ENCODE measurements at regions not wholly inside any gene's neighbourhood (a gene's known extent, or its start where the extent isn't known, plus 50 kb on each side); places are given as distances from the start of the nearest gene placed in this dataset.

DNA sequence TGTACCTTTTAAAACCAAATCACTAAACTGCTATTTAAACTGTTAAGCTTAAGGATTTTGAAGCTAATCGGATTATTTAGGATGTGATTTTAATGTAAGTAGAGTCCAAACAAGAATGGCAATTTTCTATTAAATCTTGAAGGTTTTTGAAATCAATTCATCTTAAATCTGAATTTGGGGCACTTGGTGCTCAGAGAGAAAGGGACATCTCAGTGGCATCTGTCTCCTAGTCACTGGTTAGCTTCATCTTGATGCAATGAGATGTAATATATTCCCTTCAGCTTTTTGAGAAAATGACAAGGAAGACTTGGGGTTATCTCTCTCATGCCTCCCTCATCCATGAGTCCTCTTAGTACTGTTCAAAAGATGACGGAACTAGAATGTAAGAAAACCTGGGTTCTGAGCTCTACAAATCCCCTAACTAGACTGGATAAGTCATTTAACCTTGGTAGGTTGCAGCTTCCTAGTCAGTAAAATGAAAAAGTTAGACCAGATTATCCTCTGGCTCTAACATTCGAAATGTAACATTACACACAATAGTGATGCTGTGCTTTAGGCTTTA is 198.5 kb upstream of the NEBL start:
- intact Hi-C loops (cut with DNase I; ENCODE audit: low total_unique reads), result no loop called here
- no peaks in the 10 kb centered on the region for H3K9me3 ChIP-seq
- TF ChIP-seq, protein P1, sequence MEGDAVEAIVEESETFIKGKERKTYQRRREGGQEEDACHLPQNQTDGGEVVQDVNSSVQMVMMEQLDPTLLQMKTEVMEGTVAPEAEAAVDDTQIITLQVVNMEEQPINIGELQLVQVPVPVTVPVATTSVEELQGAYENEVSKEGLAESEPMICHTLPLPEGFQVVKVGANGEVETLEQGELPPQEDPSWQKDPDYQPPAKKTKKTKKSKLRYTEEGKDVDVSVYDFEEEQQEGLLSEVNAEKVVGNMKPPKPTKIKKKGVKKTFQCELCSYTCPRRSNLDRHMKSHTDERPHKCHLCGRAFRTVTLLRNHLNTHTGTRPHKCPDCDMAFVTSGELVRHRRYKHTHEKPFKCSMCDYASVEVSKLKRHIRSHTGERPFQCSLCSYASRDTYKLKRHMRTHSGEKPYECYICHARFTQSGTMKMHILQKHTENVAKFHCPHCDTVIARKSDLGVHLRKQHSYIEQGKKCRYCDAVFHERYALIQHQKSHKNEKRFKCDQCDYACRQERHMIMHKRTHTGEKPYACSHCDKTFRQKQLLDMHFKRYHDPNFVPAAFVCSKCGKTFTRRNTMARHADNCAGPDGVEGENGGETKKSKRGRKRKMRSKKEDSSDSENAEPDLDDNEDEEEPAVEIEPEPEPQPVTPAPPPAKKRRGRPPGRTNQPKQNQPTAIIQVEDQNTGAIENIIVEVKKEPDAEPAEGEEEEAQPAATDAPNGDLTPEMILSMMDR (IDR thresholded peaks at IDR 0.05), result no peak
- TF ChIP-seq POLR2A (IDR thresholded peaks at IDR 0.05), result no peak
- no peak overlapping the region for H3K27ac ChIP-seq
- peaks cover 13% of the 10 kb centered on the region for H3K4me1 ChIP-seq
- WGBS, 2 donors, result 93 to 98% methylated on average over 3 of the region's 3 CpGs
- DNase-seq, result no peak
- no peak overlapping the region for H3K4me3 ChIP-seq
- no peaks in the 10 kb centered on the region for H3K36me3 ChIP-seq (ENCODE audit: low read depth, missing control alignments)
- H3K27me3 ChIP-seq, result no peaks in the 10 kb centered on the region

DNA sequence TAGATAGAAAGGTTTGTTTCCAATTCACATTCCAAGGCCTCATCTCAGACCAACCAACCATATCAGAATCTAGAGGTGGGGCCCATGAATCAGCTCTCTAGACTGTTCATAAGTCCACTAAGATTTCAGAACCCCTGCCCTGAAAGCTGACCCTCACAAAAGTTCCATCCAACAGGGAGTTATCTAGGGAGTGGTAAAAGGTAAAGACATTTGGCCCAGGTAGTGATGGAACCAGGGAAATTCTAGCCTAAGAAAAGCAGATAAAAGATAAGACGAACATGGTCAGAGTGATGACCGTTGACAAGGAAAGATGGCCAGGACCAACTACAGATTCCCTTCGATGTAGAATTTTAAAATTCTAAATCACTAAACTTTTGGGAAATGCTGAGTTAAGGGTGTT is 198.0 kb upstream of the NEBL start:
- Histone ChIP-seq H3K9me3 (no peaks in the 10 kb centered on the region), H3K4me1 (peaks cover 8% of the 10 kb centered on the region), H3K27ac (no peak overlapping the region), H3K27me3 (no peaks in the 10 kb centered on the region), H3K36me3 (ENCODE audit: low read depth, missing control alignments) (no peaks in the 10 kb centered on the region), H3K4me3 (no peak overlapping the region)
- WGBS, 2 donors, result 92 to 96% methylated on average over 3 of the region's 3 CpGs
- intact Hi-C loops (cut with DNase I; ENCODE audit: low total_unique reads), result no loop called here
- TF ChIP-seq, protein P1 (IDR thresholded peaks at IDR 0.05), result no peak
- TF ChIP-seq POLR2A (IDR thresholded peaks at IDR 0.05), result no peak
- no peak for DNase-seq

DNA sequence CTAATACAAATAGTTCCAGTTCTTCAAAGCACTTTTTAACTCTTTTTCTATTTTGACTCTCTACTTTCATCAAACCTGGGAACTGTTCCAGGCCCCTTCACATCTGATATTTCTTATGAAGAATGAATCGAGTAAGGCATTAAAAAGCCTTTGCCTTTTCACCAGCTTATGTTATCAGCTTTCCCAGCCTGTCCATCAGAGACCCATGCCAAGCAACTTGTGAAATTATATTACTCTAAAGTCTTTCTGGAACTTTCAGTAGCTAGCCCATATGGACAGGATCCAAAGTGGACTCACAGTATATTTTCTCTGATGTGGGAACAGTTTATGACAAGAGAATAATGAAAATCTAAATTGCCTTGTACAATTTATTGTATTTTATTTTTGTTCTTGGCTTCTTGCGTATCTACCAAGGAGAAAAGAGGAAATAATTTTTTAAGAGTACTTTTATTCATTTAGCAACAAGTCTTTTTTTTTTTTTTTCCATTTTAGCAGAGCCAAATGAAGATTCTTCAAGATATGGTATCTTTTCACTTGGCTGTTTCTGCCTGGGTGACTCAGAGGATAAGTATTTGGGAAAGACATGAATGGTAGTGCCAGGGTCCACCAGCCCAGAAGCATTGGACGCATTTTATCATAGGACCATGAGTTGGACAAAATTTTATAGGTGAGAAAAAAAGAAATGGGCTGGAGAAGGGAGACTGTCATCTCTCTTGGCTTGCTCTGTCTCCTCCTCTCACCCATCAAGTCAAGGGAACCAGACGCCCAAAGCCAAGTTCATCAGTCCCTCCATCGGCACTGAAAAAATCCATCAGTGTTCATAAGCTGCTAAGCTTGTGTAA is 195.8 kb upstream of the NEBL start:
- H3K9me3 ChIP-seq, result no peaks in the 10 kb centered on the region
- WGBS, 2 donors, result 81 to 85% methylated on average over 5 of the region's 5 CpGs
- no peaks in the 10 kb centered on the region for H3K27me3 ChIP-seq
- DNase-seq, result no peak
- intact Hi-C loops (cut with DNase I; ENCODE audit: low total_unique reads), result no loop called here
- no peaks in the 10 kb centered on the region for H3K36me3 ChIP-seq (ENCODE audit: low read depth, missing control alignments)
- no peak overlapping the region for H3K27ac ChIP-seq
- TF ChIP-seq POLR2A (IDR thresholded peaks at IDR 0.05), result no peak
- TF ChIP-seq, protein P1 (IDR thresholded peaks at IDR 0.05), result no peak
- no peaks in the 10 kb centered on the region for H3K4me1 ChIP-seq
- H3K4me3 ChIP-seq, result no peak overlapping the region

DNA sequence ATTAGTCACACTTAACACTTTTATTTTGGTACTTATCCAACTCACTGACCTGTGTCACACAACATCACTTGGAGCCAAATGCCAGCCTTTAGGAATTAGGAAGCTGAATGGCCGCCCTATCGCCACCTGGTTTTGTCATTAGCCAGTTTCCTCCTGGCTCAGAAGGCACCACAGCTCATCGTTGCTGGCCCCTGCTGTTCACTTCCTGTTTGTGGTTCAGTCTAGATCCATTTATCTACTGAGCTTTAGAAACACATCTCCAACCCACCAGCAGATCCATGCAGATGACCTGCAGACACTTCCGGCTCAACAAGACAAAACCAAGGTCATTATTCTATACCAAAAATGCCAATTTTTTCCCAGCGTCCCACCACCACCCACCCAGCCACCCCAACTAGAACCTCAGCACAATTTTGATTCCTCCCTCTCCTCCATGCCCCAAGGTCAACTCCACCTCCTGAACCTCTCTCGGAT is 193.5 kb upstream of the NEBL start:
- Histone ChIP-seq H3K4me3 (no peak overlapping the region), H3K27me3 (no peaks in the 10 kb centered on the region), H3K27ac (no peak overlapping the region), H3K9me3 (no peaks in the 10 kb centered on the region), H3K4me1 (no peaks in the 10 kb centered on the region), H3K36me3 (ENCODE audit: low read depth, missing control alignments) (no peaks in the 10 kb centered on the region)
- intact Hi-C loops (cut with DNase I; ENCODE audit: low total_unique reads), result no loop called here
- WGBS, 2 donors, result 86 to 89% methylated on average over 6 of the region's 6 CpGs
- no peak for DNase-seq
- TF ChIP-seq POLR2A (IDR thresholded peaks at IDR 0.05), result no peak
- TF ChIP-seq, protein P1 (IDR thresholded peaks at IDR 0.05), result no peak
